ENCODE measurements at regions not wholly inside any gene's neighbourhood (a gene's known extent, or its start where the extent isn't known, plus 50 kb on each side); places are given as distances from the start of the nearest gene placed in this dataset.

DNA sequence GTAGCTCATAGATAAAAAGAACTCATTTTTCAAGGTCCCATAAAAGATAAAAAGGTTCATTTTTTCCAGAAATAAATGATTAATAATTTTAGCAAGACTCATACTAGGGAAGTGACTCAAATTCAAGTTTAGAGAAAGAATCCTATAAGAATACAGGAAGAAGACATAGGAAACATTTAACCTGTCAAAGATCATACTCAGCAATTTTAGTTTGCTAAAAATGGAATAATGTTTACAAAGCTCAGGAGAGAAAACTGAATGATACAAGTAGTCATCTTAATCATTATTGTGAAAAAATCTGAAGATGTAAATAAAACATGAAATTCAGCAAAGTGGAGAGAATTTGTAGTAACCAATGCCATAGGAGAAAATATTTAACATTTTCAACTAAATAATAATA lies 926.6 kb downstream of the TBC1D32 start:
- Histone ChIP-seq H3K9me2 (ENCODE audit: insufficient read depth, low read length) (no peaks in the 10 kb centered on the region), H3K9me3 (ENCODE audit: low read length) (no peaks in the 10 kb centered on the region), H3K4me3 (ENCODE audit: low read length) (no peak overlapping the region), H3K9ac (ENCODE audit: low read length) (no peak overlapping the region), H3K27ac (ENCODE audit: low read length) (no peak overlapping the region), H3K27me3 (ENCODE audit: insufficient read depth, low read depth, low read length) (no peaks in the 10 kb centered on the region), H3K36me3 (ENCODE audit: insufficient read depth, low read length) (no peaks in the 10 kb centered on the region), H3F3A (ENCODE audit: insufficient read depth, low read length, poor library complexity, severe bottlenecking) (no peaks in the 10 kb centered on the region), H3K4me2 (ENCODE audit: low read length) (no peak overlapping the region), H4K20me1 (ENCODE audit: insufficient read depth) (no peaks in the 10 kb centered on the region), H2AFZ (ENCODE audit: low read depth, low read length) (no peak overlapping the region), H3K79me2 (replicated peaks; ENCODE audit: insufficient read depth, low read length) (no peaks in the 10 kb centered on the region)
- TF ChIP-seq TAF1 (IDR thresholded peaks at IDR 0.05; ENCODE audit: low read depth) = no peak
- no peak for TF ChIP-seq MXI1 (conservative IDR thresholded peaks at IDR 0.05; ENCODE audit: poor library complexity, severe bottlenecking)
- TF ChIP-seq REST (IDR thresholded peaks at IDR 0.05; ENCODE audit: borderline replicate concordance) = no peak
- TF ChIP-seq POLR2AphosphoS5 (IDR thresholded peaks at IDR 0.05) = no peak
- TF ChIP-seq SMC3 (conservative IDR thresholded peaks at IDR 0.05; ENCODE audit: poor library complexity) = no peak
- no peak for TF ChIP-seq EP300 (conservative IDR thresholded peaks at IDR 0.05; ENCODE audit: poor library complexity, severe bottlenecking)
- TF ChIP-seq RAD21 (conservative IDR thresholded peaks at IDR 0.05) = no peak
- TF ChIP-seq CTCF (IDR thresholded peaks at IDR 0.05; ENCODE audit: poor library complexity, severe bottlenecking) = no peak

DNA sequence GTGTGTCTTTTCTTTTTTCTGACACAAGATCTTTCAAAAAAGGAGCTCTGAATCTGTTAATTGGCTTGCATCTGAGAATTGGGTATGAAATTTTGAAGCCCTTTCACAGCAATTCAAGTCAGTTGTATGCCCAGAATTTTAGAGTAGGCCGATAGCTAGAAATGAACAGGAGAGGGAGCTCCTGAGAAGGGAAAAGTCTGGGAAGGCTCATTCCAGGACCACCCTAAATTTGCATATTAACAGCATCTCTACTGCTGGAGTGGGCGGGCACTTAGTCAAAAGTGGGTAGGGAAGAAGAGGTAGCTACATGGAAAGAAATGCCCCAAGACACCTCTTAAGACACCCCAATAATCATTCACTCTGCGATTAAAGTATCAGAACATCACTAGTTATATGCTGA lies 928.3 kb downstream of the TBC1D32 start:
- no peak overlapping the region for H3K4me2 ChIP-seq (ENCODE audit: low read length)
- no peak overlapping the region for H3K4me3 ChIP-seq (ENCODE audit: low read length)
- no peak overlapping the region for H3K27ac ChIP-seq (ENCODE audit: low read length)
- no peaks in the 10 kb centered on the region for H3K36me3 ChIP-seq (ENCODE audit: insufficient read depth, low read length)
- H3K27me3 ChIP-seq (ENCODE audit: insufficient read depth, low read depth, low read length) = no peaks in the 10 kb centered on the region
- H3F3A ChIP-seq (ENCODE audit: insufficient read depth, low read length, poor library complexity, severe bottlenecking) = no peaks in the 10 kb centered on the region
- H3K9me3 ChIP-seq (ENCODE audit: low read length) = no peaks in the 10 kb centered on the region
- no peaks in the 10 kb centered on the region for H3K79me2 ChIP-seq (replicated peaks; ENCODE audit: insufficient read depth, low read length)
- H3K9me2 ChIP-seq (ENCODE audit: insufficient read depth, low read length) = no peaks in the 10 kb centered on the region
- TF ChIP-seq RAD21 (conservative IDR thresholded peaks at IDR 0.05) = no peak
- TF ChIP-seq MXI1 (conservative IDR thresholded peaks at IDR 0.05; ENCODE audit: poor library complexity, severe bottlenecking) = no peak
- TF ChIP-seq EZH2 (IDR thresholded peaks at IDR 0.05; ENCODE audit: borderline replicate concordance, insufficient read depth, low read length, poor library complexity, severe bottlenecking) = no peak
- TF ChIP-seq POLR2AphosphoS5 (IDR thresholded peaks at IDR 0.05) = no peak
- no peak for TF ChIP-seq EP300 (conservative IDR thresholded peaks at IDR 0.05; ENCODE audit: poor library complexity, severe bottlenecking)
- no peak for TF ChIP-seq TAF1 (IDR thresholded peaks at IDR 0.05; ENCODE audit: low read depth)
- TF ChIP-seq REST (IDR thresholded peaks at IDR 0.05; ENCODE audit: borderline replicate concordance) = no peak
- no peak for TF ChIP-seq CTCF (IDR thresholded peaks at IDR 0.05; ENCODE audit: poor library complexity, severe bottlenecking)
- TF ChIP-seq SMC3 (conservative IDR thresholded peaks at IDR 0.05; ENCODE audit: poor library complexity) = no peak
- H4K20me1 ChIP-seq (ENCODE audit: insufficient read depth) = no peaks in the 10 kb centered on the region
- H3K9ac ChIP-seq (ENCODE audit: low read length) = no peak overlapping the region
- H2AFZ ChIP-seq (ENCODE audit: low read depth, low read length) = no peak overlapping the region

All from neural cell (in vitro differentiated cells).